HG02610 (cell line): ENCODE measurements at regions not wholly inside any gene's neighbourhood (a gene's known extent, or its start where the extent isn't known, plus 50 kb on each side); places are given as distances from the start of the nearest gene placed in this dataset.

Experiments used
- ATAC-seq: cut with Tn5 transposase; IDR thresholded peaks from one replicate; pipeline ENCODE4 v1.9.1; 2021; ENCODE audit warnings: mild to moderate bottlenecking, moderate library complexity; ENCODE audit not compliant: unreplicated experiment

- ATAC-seq = no peak
Observed at GRCh38 chr3:165457096-165457495, 260.9 kb upstream of the SLITRK3 start.

DNA sequence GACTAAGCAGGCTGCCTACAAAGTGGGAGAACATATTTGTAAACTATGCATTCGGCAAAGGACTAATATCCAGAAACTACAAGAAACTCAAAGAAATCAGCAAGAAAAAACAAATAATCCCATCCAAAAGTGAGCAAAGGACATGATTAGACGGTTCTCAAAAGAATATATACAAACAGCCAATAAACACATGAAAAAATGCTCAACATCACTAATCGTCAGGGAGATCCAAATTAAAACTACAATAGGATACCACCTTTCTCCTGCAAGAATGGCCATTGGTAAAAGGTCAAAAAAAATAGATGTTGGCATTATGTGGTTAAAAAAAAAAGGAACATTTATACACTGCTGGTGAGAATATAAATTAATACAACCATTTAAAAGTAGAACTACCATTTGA, 259.6 kb upstream of the SLITRK3 start:
- ATAC-seq = no peak

DNA sequence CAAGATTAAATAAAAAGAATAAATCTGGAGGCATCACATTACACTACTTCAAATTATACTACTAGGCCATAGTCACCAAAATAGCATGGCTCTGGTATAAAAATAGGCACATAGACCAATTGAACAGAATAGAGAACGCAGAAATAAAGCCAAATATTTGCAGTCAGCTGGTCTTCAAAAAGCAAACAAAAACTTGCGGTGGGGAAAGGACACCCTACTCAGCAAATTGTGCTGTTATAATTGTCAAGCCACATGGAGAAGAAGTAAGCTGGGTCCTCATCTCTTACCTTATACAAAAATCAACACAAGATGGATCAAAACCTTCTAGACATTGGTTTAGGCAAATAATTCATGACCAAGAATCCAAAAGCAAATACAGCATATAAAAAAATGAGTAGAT, 259.2 kb upstream of the SLITRK3 start:
- no peak for ATAC-seq

GRCh38 chr3:165451371-165452070, 255.3 kb upstream of the SLITRK3 start:
- no peak for ATAC-seq

DNA sequence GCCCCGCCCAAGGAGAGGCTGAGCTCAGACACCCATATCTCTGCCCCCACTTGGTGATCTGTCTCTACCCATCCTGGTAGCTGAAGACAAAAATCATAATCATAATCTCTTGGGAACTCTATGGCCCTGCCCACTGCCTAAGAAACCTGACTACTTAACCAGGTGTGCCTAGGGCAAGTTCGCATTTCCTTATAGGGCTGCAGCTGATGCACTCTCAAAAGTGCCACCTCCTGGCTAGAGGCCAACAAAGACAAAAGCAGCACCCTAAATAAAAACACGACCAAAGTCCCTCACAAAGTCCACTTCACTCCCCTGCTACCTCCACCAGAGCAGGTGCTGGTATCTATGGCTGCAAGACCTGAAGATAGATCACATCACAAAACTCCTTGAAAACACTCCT, 250.4 kb upstream of the SLITRK3 start:
- no peak for ATAC-seq

GRCh38 chr3:165444745-165445144, 248.6 kb upstream of the SLITRK3 start:
- ATAC-seq = no peak

DNA sequence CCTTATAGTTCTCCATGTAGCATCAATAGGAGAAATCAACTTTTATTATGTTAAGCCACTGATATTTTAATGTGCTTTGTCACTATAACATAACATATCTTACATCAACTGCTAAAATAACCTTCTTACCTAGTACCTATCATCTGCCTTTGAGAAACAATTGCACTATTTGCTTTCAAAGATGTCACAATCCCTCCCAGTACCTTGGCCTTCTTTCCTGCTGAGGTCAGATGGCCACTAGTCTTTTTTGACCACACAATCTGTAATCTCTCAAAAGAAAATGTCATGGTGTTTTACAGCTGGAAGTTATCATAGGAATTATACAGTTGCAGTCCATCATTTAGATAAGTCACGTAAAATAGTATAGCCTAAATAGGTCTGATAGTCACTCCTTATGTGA, 247.5 kb upstream of the SLITRK3 start:
- ATAC-seq = no peak

DNA sequence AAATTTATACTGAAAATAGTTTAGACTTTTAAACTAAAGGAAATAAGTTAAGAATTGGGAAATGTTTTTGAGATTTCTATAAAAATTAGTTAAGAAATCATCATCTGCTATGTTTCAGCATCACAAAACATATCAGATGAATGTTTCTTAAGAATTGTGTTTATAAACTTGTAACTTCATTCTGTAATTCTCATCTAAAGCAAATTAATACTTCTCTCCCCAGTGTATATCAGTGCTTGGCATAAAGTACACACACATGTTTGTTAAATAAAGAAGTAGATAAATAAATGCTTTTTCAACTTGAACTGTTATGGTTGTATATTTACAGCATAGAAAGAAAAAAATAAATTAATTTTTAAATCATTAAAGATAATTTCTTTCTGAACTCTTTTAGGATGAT, 245.9 kb upstream of the SLITRK3 start:
- ATAC-seq = no peak

DNA sequence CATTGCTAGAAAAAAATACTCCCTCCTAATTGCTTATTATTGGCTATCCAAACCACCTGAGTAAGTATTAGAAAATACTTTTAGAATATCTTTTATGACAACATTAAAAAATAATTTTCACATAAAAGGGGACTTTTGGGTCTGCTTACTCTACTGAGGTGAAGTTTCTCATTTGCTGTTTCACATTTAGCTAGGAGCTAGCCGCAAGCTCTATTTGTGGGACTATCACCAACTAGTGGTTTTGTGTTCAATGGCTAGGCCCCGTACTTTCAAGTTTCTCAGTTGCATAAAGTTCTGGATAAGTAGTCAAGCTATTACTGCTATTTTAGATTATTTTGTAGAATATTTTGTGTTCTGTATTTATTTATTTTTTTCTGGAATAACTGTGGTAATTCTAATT, 244.2 kb upstream of the SLITRK3 start:
- peak; percentile 78 for ATAC-seq

DNA sequence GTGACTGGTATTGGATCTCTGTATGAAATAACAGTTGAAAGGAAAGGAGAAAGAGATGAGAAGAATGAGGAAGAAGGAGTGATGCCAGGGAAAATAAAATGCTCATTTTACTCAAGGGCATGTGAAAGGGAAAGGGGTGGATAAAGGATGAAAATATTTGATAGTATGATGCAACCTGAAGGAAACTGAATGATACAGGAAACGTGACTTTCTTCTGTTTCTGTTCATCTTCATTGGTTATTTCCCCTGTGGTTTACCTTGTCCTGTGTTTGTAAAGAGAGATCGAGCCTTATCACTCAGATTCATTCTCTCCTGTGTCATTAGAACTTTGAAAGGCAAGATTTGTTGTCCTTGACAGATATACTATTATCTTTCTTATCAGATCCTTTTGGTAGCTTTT, 243.6 kb upstream of the SLITRK3 start:
- ATAC-seq = peak; percentile 53

DNA sequence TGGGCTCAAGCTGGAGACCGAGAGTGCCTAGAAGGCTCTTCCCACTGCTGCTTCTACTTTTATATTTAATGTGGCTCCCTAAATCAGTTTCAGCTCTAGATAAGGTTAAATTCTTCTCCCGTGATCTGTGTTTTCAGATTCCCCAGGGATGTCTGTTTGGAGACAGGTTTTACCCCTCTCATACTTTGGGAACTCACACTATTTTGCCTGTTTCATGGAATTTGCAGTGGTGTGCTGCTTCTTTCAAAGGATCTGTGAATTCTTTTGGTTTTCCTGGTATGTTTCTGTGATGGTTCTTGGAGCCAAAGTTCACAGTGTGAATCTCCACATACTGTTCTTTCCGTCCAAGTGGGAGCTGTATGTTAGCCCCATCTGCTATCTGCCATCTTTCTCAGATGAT, 238.3 kb upstream of the SLITRK3 start:
- ATAC-seq = no peak

DNA sequence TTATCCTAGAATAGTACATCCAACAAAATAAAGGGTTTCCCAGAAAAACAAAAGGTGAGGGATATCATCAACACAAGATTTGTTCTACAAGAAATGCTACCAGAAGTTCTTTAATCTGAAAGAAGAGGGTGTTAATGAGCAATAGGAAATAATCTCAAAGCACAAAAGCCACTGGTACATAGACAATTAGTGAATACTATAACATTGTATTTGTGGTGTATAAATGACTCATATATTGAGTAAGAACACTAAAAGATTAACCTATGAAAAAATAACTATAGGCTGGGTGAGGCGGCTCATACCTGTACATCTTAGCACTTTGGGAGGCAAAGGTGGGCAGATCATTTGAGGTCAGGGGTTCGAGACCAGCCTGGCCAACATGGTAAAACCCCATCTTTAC, 210.2 kb upstream of the SLITRK3 start:
- ATAC-seq = no peak

DNA sequence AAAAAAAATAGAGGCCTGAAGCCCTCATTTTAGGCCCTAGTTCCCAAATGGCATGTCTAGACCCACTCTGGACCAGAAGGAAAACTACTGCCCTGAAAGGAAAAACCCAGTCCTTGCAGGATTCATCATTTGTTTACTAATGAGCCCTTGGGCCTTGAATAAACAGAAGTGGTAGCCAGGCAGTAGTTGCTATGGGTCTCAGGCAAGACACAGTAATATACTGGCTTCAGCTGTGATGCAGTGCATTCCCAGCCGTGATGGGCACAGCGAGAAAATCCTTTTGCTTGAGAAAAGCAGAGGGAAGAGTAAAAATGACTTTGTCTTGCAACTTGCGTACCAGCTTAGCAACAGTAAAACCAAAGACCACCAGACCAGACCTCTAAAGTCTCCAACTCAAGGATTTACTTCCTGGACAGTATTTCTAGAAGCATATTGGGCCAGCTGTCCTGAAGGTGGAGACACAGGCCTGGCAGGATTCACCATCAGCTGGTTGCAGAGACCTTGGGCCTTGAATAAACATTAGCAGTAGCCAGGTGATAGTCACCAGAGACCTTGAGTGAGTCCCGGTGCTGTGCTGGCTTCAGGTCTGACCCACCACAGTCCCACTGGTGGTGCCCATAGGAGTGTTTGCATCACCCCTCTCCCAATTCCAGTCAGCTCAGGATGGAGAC, 208.3 kb upstream of the SLITRK3 start:
- ATAC-seq = no peak

DNA sequence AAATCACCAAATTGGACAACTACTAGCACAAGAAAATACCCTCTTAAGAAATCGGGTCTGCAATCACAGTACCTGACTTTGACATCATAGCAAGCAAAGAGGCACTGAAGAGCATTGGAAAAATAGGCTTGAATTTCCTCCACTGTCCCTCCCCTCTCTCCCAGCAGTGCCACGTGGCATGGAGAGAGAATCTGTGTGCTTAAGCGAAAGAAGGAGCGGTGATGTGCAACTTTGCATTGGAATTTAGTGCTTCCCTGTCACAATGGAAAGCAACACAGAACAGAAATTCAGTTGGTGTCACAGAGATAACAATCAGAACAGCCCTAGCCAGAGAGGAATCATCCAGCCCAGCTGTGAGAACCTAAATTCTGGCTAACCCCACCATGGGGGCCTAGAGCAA, 207.5 kb upstream of the SLITRK3 start:
- no peak for ATAC-seq

GRCh38 chr3:165395188-165395587, 199.0 kb upstream of the SLITRK3 start:
- ATAC-seq = no peak

DNA sequence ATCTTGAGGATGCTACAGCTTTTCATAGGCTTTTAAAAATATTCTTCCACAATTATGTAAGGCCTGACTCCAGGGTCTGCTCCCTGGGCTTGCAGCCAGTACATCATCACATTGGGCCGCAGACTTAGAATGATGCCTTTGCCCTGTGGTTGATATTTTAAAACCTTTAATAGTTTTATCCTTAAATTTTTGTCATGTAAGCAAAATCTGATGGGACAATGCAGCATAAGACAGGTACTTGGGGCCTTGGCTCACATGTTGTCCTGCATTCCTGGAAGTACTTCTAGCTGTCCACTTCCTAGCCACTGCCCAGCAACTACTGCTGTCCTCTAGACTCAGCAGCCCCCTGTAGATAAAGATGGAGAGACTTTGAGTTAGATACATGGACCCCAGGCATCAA, 197.3 kb upstream of the SLITRK3 start:
- no peak for ATAC-seq

GRCh38 chr3:165390166-165390565, 194.0 kb upstream of the SLITRK3 start:
- ATAC-seq = no peak

GRCh38 chr3:165389653-165390052, 193.5 kb upstream of the SLITRK3 start:
- no peak for ATAC-seq

GRCh38 chr3:165389064-165389463, 192.9 kb upstream of the SLITRK3 start:
- ATAC-seq = no peak

DNA sequence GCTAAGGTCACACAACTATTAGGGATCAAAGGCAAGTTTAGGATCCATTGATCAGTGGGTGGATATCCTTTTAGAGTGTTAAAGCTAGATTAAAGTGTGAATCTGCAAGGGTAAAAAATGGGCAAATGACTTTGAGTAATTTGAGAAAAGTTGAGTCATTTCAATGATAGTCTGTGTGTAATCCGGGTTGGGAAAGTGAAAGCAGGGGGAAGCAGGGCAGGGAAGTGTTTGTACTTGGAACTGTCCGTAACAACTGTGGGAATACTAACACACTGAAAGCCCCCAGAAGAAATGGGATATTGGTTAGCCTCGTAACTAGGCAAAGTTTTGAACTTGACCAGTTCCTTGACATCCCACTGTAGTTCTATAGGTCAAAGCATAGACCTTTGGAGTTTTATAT, 187.2 kb upstream of the SLITRK3 start:
- ATAC-seq = no peak

- no peak for ATAC-seq
Observed at GRCh38 chr3:165382672-165383071, 186.5 kb upstream of the SLITRK3 start.

- ATAC-seq = no peak
Observed at GRCh38 chr3:165378761-165379160, 182.6 kb upstream of the SLITRK3 start.

GRCh38 chr3:165359005-165359404, 162.8 kb upstream of the SLITRK3 start:
- no peak for ATAC-seq
